WTC11 (cell line): ENCODE measurements at regions not wholly inside any gene's neighbourhood (a gene's known extent, or its start where the extent isn't known, plus 50 kb on each side); places are given as distances from the start of the nearest gene placed in this dataset.

Experiments used
- ATAC-seq: fragments of 200-7000 bp; cut with Tn5 transposase; 2 replicates; pipeline ENCODE4 v1.10.0; 2021; ENCODE audit warnings: mild to moderate bottlenecking, moderate library complexity
- CTCF ChIA-PET: fragments of 300-600 bp; sonication (Branson Sonifier 250); formaldehyde crosslinking; loops from one replicate; lab custom pipeline; 2021; ENCODE audit warnings: antibody characterized with exemption; lab: Charles Lee
- POLR2A ChIA-PET: fragments of 350-600 bp; sonication (Branson Sonifier 250); formaldehyde crosslinking; loops from one replicate; lab custom pipeline; 2021; ENCODE audit warnings: antibody characterized with exemption; lab: Charles Lee
- DNase-seq: peaks from one replicate; pipeline ENCODE4 v3.0.0; 2021; ENCODE audit warnings: low spot score
- H3K27ac Mint-ChIP-seq: 2 replicates; pipeline ENCODE4 v1.8.0; 2021; ENCODE audit warnings: mixed read lengths
- H3K27me3 Mint-ChIP-seq: 2 replicates; pipeline ENCODE4 v1.8.0; 2021; ENCODE audit warnings: low read depth, mild to moderate bottlenecking, moderate library complexity, mixed read lengths
- H3K36me3 Mint-ChIP-seq: 2 replicates; pipeline ENCODE4 v1.8.0; 2021; ENCODE audit warnings: mixed read lengths
- H3K4me1 Mint-ChIP-seq: 2 replicates; pipeline ENCODE4 v1.8.0; 2022; ENCODE audit warnings: mixed read lengths
- H3K4me3 Mint-ChIP-seq: 2 replicates; pipeline ENCODE4 v1.8.0; 2021; ENCODE audit warnings: mild to moderate bottlenecking, moderate library complexity, mixed read lengths
- H3K9me3 Mint-ChIP-seq: 2 replicates; pipeline ENCODE4 v1.8.0; 2021; ENCODE audit warnings: mixed read lengths
- CBFB ChIP-seq: sonication (generic); formaldehyde crosslinking; IDR thresholded peaks from 2 replicates; pipeline ENCODE4 v1.8.1; 2022; ENCODE audit warnings: mild to moderate bottlenecking, low read depth, missing genetic modification reagents
- ELF4 ChIP-seq: sonication (generic); formaldehyde crosslinking; IDR thresholded peaks from 2 replicates; pipeline ENCODE4 v1.8.1; 2022; ENCODE audit warnings: low read depth, mild to moderate bottlenecking, moderate library complexity, missing genetic modification reagents
- ETV6 ChIP-seq: sonication (generic); formaldehyde crosslinking; IDR thresholded peaks from 2 replicates; pipeline ENCODE4 v1.8.1; 2022; ENCODE audit warnings: mild to moderate bottlenecking, missing genetic modification reagents
- HMGA2 ChIP-seq: fragments of 250-450 bp; sonication (Bioruptor Pico); IDR thresholded peaks from 2 replicates; pipeline ENCODE4 v1.4.0; 2021; ENCODE audit warnings: mild to moderate bottlenecking, moderate library complexity
- JUN ChIP-seq: sonication (generic); formaldehyde crosslinking; IDR thresholded peaks from 2 replicates; pipeline ENCODE4 v1.8.0; 2023; ENCODE audit warnings: mild to moderate bottlenecking, missing genetic modification reagents
- NFYB ChIP-seq: sonication (generic); formaldehyde crosslinking; conservative IDR thresholded peaks from 2 replicates; pipeline ENCODE4 v1.8.0; 2022; ENCODE audit warnings: low read depth, missing genetic modification reagents
- NR2C2 ChIP-seq: sonication (generic); formaldehyde crosslinking; IDR thresholded peaks from 2 replicates; pipeline ENCODE4 v1.8.0; 2022; ENCODE audit warnings: mild to moderate bottlenecking, missing genetic modification reagents
- OVOL2 ChIP-seq: fragments of 250-450 bp; sonication (Bioruptor Pico); IDR thresholded peaks from 2 replicates; pipeline ENCODE4 v1.9.0; 2021; ENCODE audit warnings: mild to moderate bottlenecking, borderline replicate concordance
- RELA ChIP-seq: sonication (generic); formaldehyde crosslinking; IDR thresholded peaks from 2 replicates; pipeline ENCODE4 v1.8.1; 2022; ENCODE audit warnings: missing genetic modification reagents, mild to moderate bottlenecking, borderline replicate concordance
- TEAD1 ChIP-seq: sonication (generic); formaldehyde crosslinking; IDR thresholded peaks from 2 replicates; pipeline ENCODE4 v1.8.0; 2022; ENCODE audit warnings: mild to moderate bottlenecking, missing genetic modification reagents
- ZNF121 ChIP-seq: sonication (generic); formaldehyde crosslinking; IDR thresholded peaks from 2 replicates; pipeline ENCODE4 v1.8.0; 2023; ENCODE audit warnings: missing genetic modification reagents
- ZNF138 ChIP-seq: sonication (generic); formaldehyde crosslinking; conservative IDR thresholded peaks from 2 replicates; pipeline ENCODE4 v1.8.1; 2022; ENCODE audit warnings: mild to moderate bottlenecking, moderate library complexity, missing genetic modification reagents
- ZNF219 ChIP-seq: sonication (generic); formaldehyde crosslinking; IDR thresholded peaks from 2 replicates; pipeline ENCODE4 v1.8.0; 2023; ENCODE audit warnings: missing genetic modification reagents, mild to moderate bottlenecking, borderline replicate concordance
- ZNF232 ChIP-seq: sonication (generic); formaldehyde crosslinking; IDR thresholded peaks from 2 replicates; pipeline ENCODE4 v1.8.0; 2022; ENCODE audit warnings: mild to moderate bottlenecking, missing genetic modification reagents
- TF ChIP-seq, protein P1 (sequence below): sonication (generic); formaldehyde crosslinking; IDR thresholded peaks from 2 replicates; pipeline ENCODE4 v1.8.0; 2022; ENCODE audit warnings: mild to moderate bottlenecking, missing genetic modification reagents
- TF ChIP-seq, protein P2 (sequence below): fragments of 200-600 bp; IDR thresholded peaks from 2 replicates; pipeline ENCODE4 v1.8.0; 2022; ENCODE audit warnings: antibody characterized with exemption
- TF ChIP-seq, protein P3 (sequence below): sonication (generic); formaldehyde crosslinking; IDR thresholded peaks from 2 replicates; pipeline ENCODE4 v1.8.1; 2022; ENCODE audit warnings: missing genetic modification reagents, borderline replicate concordance
- TF ChIP-seq, protein P4 (sequence below): sonication (generic); formaldehyde crosslinking; IDR thresholded peaks from 2 replicates; pipeline ENCODE4 v1.8.0; 2023; ENCODE audit warnings: missing genetic modification reagents
- TF ChIP-seq, protein P5 (sequence below): fragments of 250-450 bp; sonication (Bioruptor Pico); IDR thresholded peaks from 2 replicates; pipeline ENCODE4 v1.8.0; 2021; ENCODE audit warnings: mild to moderate bottlenecking
- TF ChIP-seq, protein P6 (sequence below): fragments of 250-450 bp; sonication (Bioruptor Pico); IDR thresholded peaks from 2 replicates; pipeline ENCODE4 v2.1.2; 2022; ENCODE audit warnings: mild to moderate bottlenecking, moderate library complexity
- TF ChIP-seq, protein P7 (sequence below): sonication (generic); formaldehyde crosslinking; IDR thresholded peaks from 2 replicates; pipeline ENCODE4 v1.8.0; 2022; ENCODE audit warnings: mild to moderate bottlenecking, missing genetic modification reagents

DNA sequence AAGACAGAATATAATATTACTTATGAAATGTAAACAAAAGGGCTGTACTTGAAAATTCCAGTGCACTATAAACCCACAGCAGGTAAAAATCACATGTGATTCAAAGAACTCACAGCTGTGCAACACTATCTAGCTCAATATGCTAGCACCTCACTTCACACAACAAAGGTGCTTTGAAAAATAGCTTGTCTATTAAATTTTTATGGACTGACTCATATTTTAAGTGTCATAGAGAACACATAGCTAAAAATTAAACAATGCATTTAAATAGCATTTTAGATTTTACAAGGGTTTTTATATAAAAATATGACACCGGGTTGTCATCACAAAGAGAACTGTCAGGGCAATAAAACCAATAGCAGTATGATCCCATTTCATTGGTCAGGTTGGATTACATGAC, 1390.5 kb upstream of the TENM4 start:
- CTCF ChIA-PET = interaction anchor here (1.3 kb wide), 1 partner anchor 12 kb away, joined by 4 read pairs; no protein-coding TSS in a partner anchor
- Mint-ChIP-seq H3K27me3 (no peaks in the 10 kb centered on the region), H3K4me1 (0 out of 2 replicates have a peak, but pooled peaks cover 3% of the 10 kb centered on the region), H3K27ac (no peak overlapping the region), H3K36me3 (no peaks in the 10 kb centered on the region), H3K4me3 (no peak overlapping the region), H3K9me3 (no peaks in the 10 kb centered on the region)
- TF ChIP-seq NR2C2 (no peak), OVOL2 (no peak), TEAD1 (CRISPR knock-in tag) (no peak), ELF4 (no peak), JUN (CRISPR knock-in tag) (no peak), RELA (CRISPR knock-in tag) (no peak)
- TF ChIP-seq, protein P1, sequence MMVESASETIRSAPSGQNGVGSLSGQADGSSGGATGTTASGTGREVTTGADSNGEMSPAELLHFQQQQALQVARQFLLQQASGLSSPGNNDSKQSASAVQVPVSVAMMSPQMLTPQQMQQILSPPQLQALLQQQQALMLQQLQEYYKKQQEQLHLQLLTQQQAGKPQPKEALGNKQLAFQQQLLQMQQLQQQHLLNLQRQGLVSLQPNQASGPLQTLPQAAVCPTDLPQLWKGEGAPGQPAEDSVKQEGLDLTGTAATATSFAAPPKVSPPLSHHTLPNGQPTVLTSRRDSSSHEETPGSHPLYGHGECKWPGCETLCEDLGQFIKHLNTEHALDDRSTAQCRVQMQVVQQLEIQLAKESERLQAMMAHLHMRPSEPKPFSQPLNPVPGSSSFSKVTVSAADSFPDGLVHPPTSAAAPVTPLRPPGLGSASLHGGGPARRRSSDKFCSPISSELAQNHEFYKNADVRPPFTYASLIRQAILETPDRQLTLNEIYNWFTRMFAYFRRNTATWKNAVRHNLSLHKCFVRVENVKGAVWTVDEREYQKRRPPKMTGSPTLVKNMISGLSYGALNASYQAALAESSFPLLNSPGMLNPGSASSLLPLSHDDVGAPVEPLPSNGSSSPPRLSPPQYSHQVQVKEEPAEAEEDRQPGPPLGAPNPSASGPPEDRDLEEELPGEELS = no peak
- TF ChIP-seq, protein P2, sequence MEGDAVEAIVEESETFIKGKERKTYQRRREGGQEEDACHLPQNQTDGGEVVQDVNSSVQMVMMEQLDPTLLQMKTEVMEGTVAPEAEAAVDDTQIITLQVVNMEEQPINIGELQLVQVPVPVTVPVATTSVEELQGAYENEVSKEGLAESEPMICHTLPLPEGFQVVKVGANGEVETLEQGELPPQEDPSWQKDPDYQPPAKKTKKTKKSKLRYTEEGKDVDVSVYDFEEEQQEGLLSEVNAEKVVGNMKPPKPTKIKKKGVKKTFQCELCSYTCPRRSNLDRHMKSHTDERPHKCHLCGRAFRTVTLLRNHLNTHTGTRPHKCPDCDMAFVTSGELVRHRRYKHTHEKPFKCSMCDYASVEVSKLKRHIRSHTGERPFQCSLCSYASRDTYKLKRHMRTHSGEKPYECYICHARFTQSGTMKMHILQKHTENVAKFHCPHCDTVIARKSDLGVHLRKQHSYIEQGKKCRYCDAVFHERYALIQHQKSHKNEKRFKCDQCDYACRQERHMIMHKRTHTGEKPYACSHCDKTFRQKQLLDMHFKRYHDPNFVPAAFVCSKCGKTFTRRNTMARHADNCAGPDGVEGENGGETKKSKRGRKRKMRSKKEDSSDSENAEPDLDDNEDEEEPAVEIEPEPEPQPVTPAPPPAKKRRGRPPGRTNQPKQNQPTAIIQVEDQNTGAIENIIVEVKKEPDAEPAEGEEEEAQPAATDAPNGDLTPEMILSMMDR = no peak
- TF ChIP-seq, protein P3, sequence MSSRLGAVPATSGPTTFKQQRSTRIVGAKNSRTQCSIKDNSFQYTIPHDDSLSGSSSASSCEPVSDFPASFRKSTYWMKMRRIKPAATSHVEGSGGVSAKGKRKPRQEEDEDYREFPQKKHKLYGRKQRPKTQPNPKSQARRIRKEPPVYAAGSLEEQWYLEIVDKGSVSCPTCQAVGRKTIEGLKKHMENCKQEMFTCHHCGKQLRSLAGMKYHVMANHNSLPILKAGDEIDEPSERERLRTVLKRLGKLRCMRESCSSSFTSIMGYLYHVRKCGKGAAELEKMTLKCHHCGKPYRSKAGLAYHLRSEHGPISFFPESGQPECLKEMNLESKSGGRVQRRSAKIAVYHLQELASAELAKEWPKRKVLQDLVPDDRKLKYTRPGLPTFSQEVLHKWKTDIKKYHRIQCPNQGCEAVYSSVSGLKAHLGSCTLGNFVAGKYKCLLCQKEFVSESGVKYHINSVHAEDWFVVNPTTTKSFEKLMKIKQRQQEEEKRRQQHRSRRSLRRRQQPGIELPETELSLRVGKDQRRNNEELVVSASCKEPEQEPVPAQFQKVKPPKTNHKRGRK (CRISPR knock-in tag) = no peak
- TF ChIP-seq, protein P4, sequence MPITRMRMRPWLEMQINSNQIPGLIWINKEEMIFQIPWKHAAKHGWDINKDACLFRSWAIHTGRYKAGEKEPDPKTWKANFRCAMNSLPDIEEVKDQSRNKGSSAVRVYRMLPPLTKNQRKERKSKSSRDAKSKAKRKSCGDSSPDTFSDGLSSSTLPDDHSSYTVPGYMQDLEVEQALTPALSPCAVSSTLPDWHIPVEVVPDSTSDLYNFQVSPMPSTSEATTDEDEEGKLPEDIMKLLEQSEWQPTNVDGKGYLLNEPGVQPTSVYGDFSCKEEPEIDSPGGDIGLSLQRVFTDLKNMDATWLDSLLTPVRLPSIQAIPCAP (CRISPR knock-in tag) = no peak
- TF ChIP-seq, protein P5, sequence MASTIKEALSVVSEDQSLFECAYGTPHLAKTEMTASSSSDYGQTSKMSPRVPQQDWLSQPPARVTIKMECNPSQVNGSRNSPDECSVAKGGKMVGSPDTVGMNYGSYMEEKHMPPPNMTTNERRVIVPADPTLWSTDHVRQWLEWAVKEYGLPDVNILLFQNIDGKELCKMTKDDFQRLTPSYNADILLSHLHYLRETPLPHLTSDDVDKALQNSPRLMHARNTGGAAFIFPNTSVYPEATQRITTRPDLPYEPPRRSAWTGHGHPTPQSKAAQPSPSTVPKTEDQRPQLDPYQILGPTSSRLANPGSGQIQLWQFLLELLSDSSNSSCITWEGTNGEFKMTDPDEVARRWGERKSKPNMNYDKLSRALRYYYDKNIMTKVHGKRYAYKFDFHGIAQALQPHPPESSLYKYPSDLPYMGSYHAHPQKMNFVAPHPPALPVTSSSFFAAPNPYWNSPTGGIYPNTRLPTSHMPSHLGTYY (CRISPR knock-in tag) = no peak
- TF ChIP-seq, protein P6, sequence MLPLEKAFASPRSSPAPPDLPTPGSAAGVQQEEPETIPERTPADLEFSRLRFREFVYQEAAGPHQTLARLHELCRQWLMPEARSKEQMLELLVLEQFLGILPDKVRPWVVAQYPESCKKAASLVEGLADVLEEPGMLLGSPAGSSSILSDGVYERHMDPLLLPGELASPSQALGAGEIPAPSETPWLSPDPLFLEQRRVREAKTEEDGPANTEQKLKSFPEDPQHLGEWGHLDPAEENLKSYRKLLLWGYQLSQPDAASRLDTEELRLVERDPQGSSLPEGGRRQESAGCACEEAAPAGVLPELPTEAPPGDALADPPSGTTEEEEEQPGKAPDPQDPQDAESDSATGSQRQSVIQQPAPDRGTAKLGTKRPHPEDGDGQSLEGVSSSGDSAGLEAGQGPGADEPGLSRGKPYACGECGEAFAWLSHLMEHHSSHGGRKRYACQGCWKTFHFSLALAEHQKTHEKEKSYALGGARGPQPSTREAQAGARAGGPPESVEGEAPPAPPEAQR = no peak
- POLR2A ChIA-PET = no interaction called here
- ATAC-seq (no peak), DNase-seq (no peak)

DNA sequence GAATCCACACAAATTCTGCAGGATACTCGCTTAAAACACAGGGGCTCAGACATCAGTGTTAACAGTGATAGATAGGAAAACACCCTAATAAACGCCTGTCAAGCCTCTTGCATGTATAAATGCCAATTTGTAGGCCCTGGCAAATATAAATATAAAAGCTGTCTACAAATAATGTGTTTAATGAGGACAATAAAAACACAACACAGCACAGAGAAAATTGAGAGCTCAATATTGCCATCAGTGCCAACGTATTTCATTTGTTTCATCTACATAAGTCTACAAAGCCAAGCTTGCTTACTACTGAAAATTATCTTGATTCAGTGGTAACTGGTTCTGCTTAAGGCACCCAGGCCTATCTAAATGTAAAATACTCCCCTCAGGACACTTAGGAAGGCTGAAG, 1387.0 kb upstream of the TENM4 start:
- Mint-ChIP-seq H3K9me3 (no peaks in the 10 kb centered on the region), H3K27ac (no peak overlapping the region), H3K36me3 (no peaks in the 10 kb centered on the region), H3K4me3 (no peak overlapping the region), H3K27me3 (no peaks in the 10 kb centered on the region), H3K4me1 (0 out of 2 replicates have a peak, but pooled peaks cover 3% of the 10 kb centered on the region)
- ChIA-PET CTCF (no interaction called here), POLR2A (no interaction called here)
- DNase-seq = no peak
- no peak for ATAC-seq
- no peak for TF ChIP-seq ETV6 (CRISPR knock-in tag)
- TF ChIP-seq, protein P7, sequence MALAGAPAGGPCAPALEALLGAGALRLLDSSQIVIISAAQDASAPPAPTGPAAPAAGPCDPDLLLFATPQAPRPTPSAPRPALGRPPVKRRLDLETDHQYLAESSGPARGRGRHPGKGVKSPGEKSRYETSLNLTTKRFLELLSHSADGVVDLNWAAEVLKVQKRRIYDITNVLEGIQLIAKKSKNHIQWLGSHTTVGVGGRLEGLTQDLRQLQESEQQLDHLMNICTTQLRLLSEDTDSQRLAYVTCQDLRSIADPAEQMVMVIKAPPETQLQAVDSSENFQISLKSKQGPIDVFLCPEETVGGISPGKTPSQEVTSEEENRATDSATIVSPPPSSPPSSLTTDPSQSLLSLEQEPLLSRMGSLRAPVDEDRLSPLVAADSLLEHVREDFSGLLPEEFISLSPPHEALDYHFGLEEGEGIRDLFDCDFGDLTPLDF (CRISPR knock-in tag) = no peak
- TF ChIP-seq, protein P3 (CRISPR knock-in tag) = no peak
- no peak for TF ChIP-seq TEAD1 (CRISPR knock-in tag)
- no peak for TF ChIP-seq ZNF138 (CRISPR knock-in tag)
- no peak for TF ChIP-seq NFYB (CRISPR knock-in tag)
- no peak for TF ChIP-seq CBFB (CRISPR knock-in tag)
- TF ChIP-seq HMGA2 = no peak
- TF ChIP-seq ZNF232 (CRISPR knock-in tag) = no peak
- TF ChIP-seq, protein P1 = no peak
- no peak for TF ChIP-seq ZNF219 (CRISPR knock-in tag)
- TF ChIP-seq ZNF121 (CRISPR knock-in tag) = no peak
